ENCODE measurements at regions not wholly inside any gene's neighbourhood (a gene's known extent, or its start where the extent isn't known, plus 50 kb on each side); places are given as distances from the start of the nearest gene placed in this dataset.

DNA sequence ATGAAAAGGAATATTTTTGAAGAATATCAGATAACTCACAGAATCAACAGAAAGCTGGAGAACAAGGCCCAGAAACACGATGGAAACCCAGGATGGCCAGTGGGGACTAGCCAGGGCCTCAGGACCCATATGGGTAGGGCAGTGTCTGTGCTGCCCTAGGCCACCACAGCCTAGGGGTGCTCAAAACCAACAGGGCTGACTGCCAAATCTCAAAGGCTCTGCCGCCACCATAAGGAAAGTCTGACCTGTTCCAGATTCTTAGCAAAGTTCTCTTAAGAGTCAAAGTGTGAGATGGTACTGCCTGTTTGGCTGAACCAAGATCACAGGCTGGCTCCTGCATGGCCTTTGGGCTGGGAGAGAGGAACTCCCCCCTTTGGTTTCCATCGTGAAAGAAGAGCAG lies 164.7 kb upstream of the CTTNBP2NL start:
- DNase-seq: no peak

DNA sequence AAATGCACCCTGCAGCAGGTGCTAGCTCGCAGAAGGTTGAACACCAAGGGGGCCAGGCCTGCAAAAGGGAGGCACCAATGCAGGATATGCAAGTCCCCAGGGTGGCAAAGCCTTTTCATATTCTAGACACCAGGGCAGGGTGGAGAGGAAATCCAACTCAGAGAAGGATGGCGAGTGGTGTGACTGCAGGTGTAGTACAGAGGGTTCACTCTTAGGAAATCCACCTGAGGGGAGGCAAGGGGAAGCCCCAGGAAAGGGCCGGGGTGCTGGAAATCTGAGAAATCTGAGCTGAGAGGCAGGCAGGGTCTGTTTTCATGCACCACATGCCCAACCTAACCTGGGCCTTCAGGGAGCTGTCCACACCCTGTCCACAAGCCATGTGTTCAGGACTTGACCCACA lies 163.2 kb upstream of the CTTNBP2NL start:
- no peak for DNase-seq

DNA sequence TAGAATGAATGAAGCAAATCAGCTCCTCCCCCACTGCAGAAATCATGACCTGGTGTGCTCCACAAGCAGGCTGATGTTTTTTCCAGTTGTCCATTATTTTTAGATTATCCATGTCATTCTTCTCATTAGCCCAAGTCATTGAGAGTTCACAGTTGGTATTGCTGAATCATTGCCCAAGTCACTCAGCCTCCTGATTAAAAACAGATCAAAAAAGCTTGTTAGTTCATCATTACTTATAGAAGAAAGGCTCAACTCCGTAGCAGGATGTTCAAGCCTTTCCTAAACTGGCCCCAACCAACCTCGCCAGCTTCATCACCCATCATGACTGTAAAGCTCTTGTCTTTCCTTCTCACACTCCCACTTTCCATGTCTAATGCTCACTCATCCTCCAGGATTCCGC lies 161.3 kb upstream of the CTTNBP2NL start:
- no peak for DNase-seq

DNA sequence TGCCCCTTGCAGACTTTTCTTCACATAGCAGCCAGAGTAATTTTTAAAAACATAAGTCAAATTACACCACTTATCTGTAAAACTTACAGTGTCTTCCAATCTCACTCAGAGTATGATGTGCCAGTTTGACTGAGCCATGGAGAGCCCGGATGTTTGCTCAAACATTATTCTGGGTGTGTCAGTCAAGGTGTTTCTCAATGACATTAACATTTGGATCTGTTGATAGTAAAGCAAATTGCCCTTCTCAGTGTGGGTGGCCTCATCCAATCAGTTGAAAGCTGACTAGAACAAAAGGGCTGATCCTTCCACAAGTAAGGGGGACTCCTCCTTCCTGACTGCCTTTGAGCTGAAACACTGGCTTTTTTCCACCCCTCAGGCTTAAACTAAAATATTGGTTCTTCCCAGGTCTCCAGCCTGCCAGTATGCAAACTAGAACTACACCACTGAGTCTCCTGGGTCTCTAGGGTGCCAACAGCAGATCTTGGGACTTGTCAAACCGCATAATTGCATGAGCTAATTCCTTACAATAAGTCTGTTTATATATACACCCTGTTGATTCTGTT lies 157.9 kb upstream of the CTTNBP2NL start:
- no peak for DNase-seq

DNA sequence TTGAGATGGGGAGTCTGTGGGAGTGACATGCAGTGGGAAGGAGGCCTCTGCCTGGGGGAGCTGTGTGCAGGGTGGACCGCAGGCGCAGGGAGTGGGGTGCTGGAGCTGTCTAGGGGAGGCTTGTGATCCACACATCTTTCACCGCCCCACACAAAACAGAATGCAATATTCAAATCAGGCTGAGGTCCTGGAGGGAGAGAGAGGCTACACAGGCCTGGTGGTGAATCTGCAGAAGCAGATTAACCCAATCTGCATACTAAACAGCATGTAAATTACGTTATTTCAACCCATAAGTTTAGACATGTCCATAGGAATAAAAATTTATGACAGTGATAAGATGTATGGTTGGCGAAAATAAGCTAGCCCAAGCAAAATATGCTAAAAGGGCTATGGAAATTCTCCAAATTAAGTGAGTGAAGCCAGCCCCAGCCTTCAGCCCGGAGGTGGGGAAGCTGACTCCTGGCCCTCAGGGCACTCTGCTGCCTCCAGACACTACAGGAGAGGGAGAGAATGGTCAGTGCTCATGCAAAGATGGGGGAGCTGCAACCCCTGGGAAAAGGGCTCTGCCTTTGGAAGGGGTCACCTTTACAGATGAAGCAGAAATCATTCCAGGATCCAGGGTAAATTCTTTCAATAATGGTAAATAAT lies 156.2 kb upstream of the CTTNBP2NL start:
- no peak for DNase-seq

DNA sequence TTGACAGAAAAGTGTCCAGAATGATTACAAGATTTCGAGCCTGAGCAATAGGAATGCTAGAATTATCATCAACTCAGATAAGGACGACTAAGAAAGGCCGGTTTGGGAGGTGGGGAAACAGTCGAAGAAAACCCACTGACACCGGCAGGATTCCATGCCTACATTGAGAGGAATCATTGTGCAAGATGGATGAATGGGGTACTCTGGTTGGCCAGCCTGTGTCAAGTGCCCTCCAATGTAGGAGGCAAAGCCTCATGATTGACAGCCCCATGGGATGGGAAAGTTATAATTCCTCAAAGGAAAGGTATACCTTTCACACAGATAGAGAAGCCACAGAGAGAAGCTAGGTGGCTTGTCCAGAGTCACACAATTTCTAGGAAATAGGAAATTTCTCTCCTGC lies 153.5 kb upstream of the CTTNBP2NL start:
- no peak for DNase-seq

DNA sequence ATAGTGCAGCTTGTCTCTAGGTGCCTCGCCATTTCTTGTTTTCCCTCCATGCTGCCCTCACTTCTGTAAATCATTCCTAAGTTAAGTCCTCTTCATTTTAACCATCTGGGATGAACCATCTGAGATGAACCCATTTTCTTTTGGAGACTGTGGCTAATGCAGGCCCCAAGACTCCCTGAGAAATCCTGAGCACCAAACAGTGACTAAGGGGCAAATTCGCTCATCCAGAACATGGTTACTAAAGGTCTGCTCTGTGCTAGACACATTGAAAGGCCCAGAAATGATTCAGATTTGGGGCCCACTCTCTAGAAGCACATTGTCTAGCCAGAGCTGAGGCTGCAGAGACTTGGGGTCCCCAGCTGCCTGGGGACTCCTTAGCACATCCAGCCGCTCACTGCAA lies 151.9 kb upstream of the CTTNBP2NL start:
- no peak for DNase-seq

DNA sequence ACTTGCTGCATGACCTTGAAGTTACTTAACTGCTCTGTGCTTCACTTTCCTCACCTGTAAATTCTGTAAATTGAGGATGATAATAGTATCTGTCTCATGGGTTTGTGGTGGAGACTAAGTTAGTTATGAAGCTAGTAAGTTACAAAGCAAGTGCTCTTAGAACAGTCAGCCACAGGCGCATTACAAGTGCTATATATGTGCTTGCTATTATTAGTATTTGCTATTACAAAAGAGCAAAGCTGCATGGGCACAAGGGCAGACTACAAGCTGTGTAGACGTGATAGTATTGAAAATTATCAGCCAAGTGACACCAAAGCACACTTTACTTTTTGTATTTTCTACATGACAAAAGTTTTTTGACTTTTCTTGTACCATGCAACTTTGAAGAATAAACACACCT lies 150.9 kb upstream of the CTTNBP2NL start:
- DNase-seq: no peak

DNA sequence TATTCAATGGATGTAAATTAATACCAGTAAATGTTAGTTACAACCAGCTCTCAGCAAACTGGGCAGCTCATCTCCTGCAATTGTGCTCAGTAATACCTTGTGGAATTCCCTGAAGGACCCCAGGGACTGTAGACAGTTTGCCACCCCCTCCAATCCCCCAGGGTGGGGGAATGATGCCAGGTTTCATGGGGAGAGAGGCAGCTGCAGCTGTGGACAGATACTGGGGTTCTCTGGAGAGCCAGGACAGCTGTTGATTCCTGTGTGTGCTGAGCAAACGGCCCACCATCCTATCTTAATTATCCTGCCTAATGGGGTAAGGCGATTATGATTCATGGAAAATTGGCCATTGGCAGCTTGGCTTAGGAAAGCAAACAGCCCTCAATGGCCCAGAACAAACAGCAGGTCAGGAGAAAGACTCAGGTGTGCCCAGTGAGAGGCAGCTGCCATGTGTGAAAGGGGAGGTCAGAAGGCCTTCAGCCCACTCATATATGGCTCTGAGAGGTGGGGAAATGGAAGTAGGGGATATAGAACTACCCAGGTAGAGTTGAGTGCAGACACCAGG lies 148.9 kb upstream of the CTTNBP2NL start:
- DNase-seq: no peak

DNA sequence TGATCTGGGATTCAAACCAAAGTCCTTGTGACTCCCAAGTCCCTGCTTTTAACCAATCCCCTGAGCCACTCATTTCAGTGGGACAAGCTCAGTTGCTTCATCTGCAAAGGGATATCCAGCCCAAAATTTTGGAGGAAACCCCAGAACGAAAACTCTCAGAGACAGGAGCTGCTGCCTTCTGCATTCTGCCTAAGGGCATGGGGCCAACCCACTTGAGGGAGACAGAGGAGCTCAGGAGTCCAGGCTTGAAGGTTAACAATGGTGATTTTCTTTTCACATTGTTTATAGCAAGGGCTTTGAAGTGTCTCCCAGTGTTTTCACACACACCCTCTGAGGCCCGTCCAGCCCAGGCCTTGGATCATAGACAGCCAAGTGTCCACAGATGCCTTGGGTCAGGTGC lies 148.1 kb upstream of the CTTNBP2NL start:
- DNase-seq: no peak

DNA sequence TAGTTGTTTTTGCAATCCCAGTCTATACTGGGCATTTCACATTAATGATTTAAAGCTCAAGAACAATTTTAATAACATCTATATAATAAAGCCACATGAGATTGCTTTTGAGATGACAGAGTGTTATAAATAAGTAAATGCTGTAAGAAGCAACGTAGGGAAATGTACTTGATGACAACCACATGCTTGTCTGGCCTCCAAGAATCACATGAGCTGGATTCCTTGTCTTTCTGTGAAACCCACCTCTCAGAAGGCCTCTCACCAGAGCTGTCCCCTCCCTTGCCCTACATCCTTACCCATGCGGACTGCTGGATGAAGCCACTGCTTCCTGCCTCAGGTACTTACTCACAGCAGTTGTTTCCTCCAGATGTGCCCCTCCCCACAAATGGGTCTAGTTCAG lies 145.1 kb upstream of the CTTNBP2NL start:
- DNase-seq: no peak

DNA sequence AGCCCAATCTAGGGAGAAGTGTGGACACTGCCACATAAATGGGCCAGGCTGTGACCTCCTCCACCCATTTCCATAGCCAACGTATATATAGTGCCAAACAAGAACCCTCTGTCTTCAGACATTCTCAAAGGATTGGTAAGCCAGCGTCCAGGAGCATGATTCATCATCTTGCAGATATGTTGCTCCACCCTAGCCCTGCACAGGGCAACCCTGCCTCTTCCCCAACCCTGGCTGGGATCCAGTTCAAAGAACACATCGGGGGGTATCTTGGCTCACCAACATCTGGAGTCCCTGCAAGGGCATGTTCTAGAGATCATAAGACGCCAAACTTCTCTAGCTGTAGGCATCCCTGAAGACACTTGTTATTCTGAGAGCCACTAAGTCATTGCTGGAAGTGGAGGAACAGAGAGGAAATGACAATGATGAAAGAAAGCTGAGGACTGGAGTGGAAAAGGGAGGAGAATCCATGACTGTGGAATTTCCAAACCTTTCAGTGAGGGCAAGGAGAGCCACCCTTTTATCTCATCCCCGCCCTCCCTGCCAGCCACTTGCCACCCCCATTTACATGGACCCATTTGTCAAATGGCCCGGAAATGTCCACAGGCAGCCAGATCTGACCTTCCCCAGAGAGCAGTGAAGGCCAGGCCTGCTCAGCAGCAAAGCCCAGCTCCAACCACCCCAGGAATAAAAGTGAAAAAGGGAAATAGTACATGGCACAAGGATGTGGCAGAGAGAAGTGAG lies 144.1 kb upstream of the CTTNBP2NL start:
- no peak for DNase-seq

DNA sequence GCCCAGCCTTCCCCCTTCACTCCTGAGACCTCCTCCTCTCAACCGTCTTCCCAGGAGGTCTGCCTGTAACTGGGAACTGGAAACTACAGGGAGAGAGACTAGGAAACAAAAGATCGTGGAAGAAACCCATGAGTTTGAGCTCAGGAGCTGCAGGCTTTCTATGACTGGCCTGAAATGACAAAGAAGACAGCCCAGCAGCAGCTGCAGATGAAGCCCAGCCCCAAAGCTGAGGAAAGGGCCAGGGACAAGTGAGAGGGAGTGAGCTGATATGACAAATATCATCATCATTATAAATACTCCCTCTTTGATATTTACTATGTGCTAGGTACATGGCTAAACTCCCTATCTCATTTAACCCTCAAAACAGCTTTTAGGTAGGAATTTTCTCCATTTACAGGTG lies 142.6 kb upstream of the CTTNBP2NL start:
- no peak for DNase-seq

DNA sequence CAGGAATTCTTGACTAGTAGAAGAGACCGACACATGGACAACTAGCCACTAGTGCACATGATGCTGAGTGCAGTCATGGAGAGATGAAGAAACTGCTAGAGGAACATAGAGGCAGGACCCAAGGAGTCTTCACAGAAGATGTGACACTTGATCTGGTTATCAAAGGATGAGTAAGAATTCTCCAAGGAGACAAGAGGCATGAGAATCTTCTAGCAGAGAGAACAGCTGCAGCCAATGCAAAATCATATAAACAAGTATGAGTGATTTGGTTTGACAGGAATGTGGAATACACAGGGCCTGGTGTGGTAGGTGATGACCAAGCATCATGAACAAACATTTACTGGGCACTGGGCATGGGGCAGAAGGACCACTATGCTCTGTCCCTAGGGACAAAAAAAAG lies 140.9 kb upstream of the CTTNBP2NL start:
- no peak for DNase-seq

DNA sequence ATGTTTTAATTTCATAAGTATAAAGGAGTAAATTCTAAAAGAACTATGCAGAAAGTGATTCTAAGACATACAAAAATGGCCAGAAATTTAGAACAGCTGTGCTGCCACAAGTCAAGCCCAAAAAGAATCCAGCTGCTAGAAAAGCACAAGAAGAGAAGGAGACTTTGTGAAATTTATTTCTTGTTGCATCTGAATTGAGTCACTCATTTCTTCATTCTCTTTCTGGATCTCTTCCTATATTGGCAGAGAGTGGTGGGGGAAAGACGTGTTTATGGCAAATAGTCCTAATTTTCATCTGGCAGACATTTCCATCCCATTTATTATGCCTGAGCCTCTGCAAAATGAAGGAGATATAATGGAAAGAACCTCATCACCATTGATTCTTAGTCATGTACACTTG lies 139.6 kb upstream of the CTTNBP2NL start:
- no peak for DNase-seq

DNA sequence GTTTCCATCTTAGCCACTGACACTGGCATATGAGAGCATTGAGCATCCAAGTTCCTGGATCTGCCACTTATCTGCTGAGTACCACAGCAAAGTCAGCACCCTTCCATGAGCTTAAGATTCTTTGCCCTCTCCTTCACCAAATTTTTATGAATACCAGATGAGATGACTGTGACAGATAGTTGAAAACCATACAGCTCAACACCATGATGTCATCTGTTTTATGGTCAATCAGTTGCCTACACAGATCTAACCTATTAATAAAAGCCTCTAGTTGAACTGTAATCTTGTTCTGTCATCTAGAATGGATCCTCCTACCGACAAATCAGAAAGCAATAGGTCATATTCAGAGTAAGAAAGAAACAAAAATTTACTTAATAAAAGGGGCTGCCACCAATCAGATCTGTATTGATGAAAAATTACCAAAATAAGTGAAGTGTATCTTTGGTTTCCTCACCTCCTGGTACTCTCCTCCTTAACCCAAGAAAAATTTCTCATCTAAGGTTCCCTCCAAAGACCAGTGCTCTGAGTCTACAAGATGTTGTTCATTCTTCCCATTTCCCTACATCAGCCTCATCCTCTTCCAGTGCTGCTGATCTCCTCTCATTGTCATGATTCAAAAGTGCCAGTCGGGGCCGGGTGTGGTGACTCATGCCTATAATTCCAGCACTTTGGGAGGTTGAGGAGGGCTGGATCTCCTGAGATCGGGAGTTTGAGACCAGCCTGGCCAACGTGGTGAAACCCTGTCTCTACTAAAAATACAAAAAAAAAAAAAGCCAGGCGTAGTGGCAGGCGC lies 138.8 kb upstream of the CTTNBP2NL start:
- no peak for DNase-seq

DNA sequence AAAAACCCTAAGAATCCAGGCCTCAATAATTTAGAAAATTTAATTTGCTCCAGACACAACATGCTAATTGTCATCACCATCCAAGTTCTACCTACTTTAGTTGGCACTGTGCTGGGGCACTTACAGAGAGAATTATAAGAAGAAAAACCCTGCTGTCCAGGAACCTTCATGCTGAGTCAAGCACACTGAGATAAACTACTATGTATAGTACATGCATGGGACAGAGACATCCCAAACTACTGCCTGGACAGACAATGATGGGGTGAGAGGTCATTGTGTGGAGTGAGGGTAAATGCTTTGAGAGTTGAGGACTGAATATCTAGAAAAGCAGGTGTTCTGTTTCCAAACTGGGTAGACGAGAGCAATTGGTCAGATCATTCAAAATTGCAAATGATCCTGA lies 135.3 kb upstream of the CTTNBP2NL start:
- no peak for DNase-seq

DNA sequence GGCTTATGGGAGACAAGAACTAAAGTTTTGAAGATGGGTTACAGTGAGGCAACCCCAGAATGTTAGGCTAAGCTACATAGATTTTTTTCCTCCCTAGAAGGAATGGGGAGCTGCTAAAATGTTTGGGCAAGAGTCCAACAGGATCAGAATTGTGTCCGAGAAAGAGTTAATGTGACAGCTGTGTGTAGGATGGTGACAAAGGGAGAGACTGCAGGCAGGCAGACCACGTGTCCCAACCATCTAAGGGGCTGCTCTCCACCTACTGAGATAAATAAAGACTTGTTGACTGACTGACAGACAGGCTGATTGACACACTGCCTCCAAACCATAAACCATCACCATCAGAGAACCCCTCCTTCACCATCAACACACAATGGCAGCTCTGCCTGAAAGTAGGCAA lies 133.7 kb upstream of the CTTNBP2NL start:
- no peak for DNase-seq

DNA sequence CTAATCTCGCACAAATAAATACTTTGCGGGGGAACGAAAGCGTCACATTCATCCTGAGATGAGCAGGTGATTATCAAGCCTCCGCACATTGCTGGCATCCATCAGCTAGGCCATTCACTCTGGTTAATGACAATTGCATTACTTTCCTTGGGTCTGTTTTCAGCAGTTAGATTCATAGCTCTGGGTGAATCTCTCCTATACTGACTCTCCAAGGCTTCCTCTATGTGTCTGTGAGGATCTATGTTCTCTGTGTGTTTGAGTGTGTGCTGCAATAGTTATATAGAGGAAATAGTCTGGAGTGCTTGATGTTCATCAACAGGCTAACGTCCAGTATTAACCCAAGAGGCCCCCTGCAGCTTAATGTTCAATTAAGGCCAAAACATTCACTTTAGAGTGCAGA lies 133.0 kb upstream of the CTTNBP2NL start:
- no peak for DNase-seq

DNA sequence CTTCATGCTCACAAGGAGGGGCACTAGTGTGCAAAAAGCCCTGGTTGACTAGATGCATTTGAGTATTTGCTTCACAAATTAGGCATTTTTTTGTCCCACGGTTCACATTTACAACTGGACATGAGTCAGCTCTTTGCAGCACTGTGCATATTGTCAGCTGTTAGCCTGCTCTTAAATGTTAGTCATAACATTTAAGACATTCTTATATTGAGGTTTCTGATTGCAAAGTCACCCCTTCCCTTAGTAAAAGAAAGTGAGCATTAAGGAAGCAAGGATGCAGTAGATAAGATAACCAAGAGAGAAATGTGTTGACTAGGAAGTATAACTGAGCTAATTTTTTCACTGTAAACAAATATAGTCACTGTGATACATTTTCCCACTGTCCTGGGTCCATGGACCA lies 132.6 kb upstream of the CTTNBP2NL start:
- no peak for DNase-seq

DNA sequence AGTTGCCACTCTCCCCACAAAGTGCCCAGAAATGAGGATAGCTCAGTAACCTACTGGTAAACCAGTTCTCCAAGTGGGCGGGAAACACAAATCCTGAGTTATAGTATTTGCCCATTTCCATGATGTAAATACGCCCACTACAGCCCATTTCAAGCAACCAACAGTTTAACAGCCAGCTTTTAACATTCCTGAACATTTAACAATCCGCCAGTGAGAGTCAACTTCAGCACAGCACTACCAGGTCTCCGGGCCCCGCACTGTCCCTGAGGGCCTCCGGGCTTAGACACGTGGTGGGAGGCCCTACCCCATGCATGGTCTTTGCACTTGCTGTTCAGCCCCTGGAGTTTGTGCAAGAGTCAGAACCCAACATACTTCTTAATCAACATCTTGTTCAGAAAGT lies 132.0 kb upstream of the CTTNBP2NL start:
- no peak for DNase-seq

DNA sequence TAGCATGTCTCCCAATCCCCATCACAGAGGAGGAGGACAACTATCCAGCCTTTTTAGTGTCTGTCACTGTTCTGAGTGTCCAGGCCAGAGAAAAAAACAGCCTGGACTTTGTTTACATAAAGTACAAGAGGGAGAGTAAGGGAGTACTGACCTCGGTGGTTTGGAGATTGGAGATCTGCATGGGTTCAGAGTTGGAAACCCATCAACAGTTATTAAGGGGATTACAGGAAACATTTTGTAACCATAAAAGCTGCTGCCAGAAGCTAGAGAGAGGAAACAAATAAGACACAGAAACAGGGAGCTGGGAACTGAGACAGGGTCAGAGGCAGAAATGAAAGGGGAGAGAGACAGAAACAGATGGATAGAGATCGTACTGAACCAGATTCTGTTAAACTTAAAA lies 131.5 kb upstream of the CTTNBP2NL start:
- no peak for DNase-seq

DNA sequence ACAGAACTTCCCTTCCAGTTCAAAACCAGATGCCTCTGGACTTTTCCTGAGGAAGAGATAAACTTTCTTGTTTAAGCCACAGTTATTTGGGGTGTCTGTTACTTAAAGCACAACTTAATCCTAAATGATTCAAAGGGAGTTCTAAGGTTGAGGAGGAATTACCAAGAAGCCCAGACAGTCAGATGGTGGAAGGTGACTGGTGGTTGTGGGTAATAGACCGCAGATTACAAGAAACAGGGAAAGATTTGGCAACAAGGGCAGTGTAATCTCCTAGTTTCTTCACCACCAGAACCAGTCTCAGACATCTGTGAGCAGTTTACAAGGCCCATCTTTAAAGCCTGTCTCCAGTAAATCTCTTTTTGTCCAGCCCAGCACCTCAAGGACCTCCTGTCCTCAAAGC lies 130.1 kb upstream of the CTTNBP2NL start:
- DNase-seq: no peak

DNA sequence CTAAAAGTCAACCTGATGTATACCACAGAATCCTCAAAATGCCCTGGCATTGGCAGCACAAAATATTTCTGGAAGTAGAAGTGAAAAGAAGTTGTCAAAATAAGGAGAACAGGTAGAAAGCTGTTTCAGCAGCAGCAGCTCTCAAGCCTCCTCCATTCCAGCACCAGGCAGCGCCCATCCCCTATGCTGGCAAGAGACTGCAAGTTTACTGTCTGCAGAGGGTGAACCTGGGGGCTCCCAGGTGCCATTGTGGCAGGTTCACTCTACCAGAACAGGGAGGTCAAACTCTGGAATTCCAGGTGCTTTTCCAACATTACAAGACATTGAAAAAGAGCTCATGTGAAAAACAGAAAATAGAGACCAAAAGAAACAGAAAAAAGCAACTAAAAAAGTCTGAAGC lies 128.8 kb upstream of the CTTNBP2NL start:
- no peak for DNase-seq

Data from CD4-positive, alpha-beta T cell treated with Interferon alpha-2 for 1 hour (primary cell).